Uterus (tissue), 3 donors: ENCODE measurements at regions not wholly inside any gene's neighbourhood (a gene's known extent, or its start where the extent isn't known, plus 50 kb on each side); places are given as distances from the start of the nearest gene placed in this dataset.

Experiments used
- DNase-seq, 2 donors: peaks; one replicate each; pipeline ENCODE4 v3.0.0-alpha.2; 2019 to 2020
- H3K27ac ChIP-seq, 2 donors: fragments of 200-600 bp; sonication (generic); 1 replicate in 1 of 2; 2 replicates in 1 of 2; pipeline ENCODE4 v1.5.1; 2016 to 2018
- H3K27me3 ChIP-seq, 2 donors: fragments of 200-600 bp; sonication (generic); one replicate each; pipeline ENCODE4 v1.5.1; 2018 to 2019; ENCODE audit warnings: control low read depth in 1 of 2
- H3K36me3 ChIP-seq, 2 donors: fragments of 200-600 bp; sonication (generic); one replicate each; pipeline ENCODE4 v1.5.1; 2019; ENCODE audit warnings: control low read depth in 1 of 2
- H3K4me1 ChIP-seq, 2 donors: fragments of 200-600 bp; sonication (generic); one replicate each; pipeline ENCODE4 v1.5.1; 2018 to 2019; ENCODE audit warnings: control low read depth in 1 of 2
- H3K4me3 ChIP-seq, 2 donors: fragments of 200-600 bp; sonication (generic); 1 replicate in 1 of 2; 2 replicates in 1 of 2; pipeline ENCODE4 v1.5.1; 2018 to 2019; ENCODE audit warnings: mild to moderate bottlenecking in 1 of 2
- H3K9me3 ChIP-seq, 2 donors: fragments of 200-600 bp; sonication (generic); one replicate each; pipeline ENCODE4 v1.5.1; 2019; ENCODE audit warnings: control low read depth in 1 of 2
- POLR2A ChIP-seq, 2 donors: fragments of 450-650 bp; IDR thresholded peaks; one replicate each; pipeline ENCODE4 v1.6.1; 2016; ENCODE audit warnings: antibody characterized with exemption in 2 of 2, mild to moderate bottlenecking in 1 of 2, moderate library complexity in 1 of 2
- intact Hi-C: fragments of 100-400 bp; cut with DNase I; formaldehyde crosslinking; loops from one replicate; pipeline ENCODE4 v1.15.1; 2023; ENCODE audit warnings: low total_unique reads
- TF ChIP-seq, protein P1 (sequence below), 4 experiments: fragments of 200-600 bp in 2 of 4; fragments of 450-650 bp in 2 of 4; sonication (generic) in 2 of 4; IDR thresholded peaks; one replicate each; pipeline ENCODE4 v1.5.1; 2016 to 2019; ENCODE audit warnings: antibody characterized with exemption in 4 of 4, mild to moderate bottlenecking in 2 of 4, moderate library complexity in 1 of 4
- donor health status: DM: yes; HTN: yes; CAD: no.

DNA sequence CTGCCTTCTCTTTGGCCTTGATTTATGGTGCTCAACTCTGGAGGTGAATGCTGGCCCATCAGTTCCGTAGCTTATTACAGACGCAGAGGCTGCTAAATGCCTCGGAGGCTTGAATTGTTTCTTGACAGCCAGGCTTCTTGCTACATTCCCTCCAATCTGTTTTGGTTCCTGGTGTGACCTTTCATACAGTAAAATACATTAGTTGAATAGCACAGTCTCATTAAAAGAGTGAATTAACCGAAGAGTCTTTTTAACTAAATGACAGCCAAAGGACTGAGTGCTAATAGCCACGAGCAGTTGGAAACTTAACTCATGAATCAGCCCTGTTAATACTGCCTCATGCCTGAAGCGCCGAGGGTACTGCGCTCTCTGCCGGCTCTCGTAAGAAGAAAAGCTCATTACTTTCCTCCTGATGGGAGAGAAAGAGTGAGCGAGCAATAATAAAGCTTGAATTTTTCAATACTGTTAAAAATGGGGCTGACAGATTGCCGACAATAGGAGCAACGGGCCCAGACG is 236.4 kb upstream of the GPR26 start:
- Histone ChIP-seq H3K27ac (no peak overlapping the region), H3K36me3 (no peaks in the 10 kb centered on the region), H3K27me3 (peaks cover 0 to 5% of the 10 kb centered on the region in 2 donors), H3K4me3 (no peak overlapping the region), H3K4me1 (no peaks in the 10 kb centered on the region), H3K9me3 (no peaks in the 10 kb centered on the region)
- no peak for DNase-seq
- TF ChIP-seq POLR2A (IDR thresholded peaks at IDR 0.05) = no peak
- TF ChIP-seq, protein P1, sequence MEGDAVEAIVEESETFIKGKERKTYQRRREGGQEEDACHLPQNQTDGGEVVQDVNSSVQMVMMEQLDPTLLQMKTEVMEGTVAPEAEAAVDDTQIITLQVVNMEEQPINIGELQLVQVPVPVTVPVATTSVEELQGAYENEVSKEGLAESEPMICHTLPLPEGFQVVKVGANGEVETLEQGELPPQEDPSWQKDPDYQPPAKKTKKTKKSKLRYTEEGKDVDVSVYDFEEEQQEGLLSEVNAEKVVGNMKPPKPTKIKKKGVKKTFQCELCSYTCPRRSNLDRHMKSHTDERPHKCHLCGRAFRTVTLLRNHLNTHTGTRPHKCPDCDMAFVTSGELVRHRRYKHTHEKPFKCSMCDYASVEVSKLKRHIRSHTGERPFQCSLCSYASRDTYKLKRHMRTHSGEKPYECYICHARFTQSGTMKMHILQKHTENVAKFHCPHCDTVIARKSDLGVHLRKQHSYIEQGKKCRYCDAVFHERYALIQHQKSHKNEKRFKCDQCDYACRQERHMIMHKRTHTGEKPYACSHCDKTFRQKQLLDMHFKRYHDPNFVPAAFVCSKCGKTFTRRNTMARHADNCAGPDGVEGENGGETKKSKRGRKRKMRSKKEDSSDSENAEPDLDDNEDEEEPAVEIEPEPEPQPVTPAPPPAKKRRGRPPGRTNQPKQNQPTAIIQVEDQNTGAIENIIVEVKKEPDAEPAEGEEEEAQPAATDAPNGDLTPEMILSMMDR (IDR thresholded peaks at IDR 0.05) = no peak
- intact Hi-C loops = no loop called here

DNA sequence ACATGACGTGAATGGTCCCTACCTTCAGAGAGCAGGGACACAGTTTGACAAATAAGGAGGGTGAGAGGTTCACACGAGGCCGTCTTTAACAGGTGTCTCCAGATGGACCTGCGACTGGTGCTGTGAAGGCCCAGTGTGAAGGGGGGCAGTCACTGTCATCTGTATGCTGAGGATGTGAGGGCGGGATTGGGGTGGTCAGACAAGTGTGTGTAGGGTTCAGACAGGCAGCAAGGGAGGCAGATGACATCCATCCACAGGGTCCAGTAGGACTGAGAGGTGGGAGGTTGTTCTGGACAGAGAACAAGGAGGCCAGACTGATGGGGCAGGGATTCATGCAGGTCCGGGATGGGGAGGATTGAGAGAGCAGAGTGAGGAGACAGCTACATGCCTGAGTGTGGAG is 232.6 kb upstream of the GPR26 start:
- no peak for TF ChIP-seq POLR2A (IDR thresholded peaks at IDR 0.05)
- no peak overlapping the region for H3K4me3 ChIP-seq
- no peaks in the 10 kb centered on the region for H3K9me3 ChIP-seq
- no peak for DNase-seq
- no peaks in the 10 kb centered on the region for H3K4me1 ChIP-seq
- intact Hi-C loops = no loop called here
- H3K27me3 ChIP-seq = no peaks in the 10 kb centered on the region
- H3K27ac ChIP-seq = no peak overlapping the region
- no peaks in the 10 kb centered on the region for H3K36me3 ChIP-seq

DNA sequence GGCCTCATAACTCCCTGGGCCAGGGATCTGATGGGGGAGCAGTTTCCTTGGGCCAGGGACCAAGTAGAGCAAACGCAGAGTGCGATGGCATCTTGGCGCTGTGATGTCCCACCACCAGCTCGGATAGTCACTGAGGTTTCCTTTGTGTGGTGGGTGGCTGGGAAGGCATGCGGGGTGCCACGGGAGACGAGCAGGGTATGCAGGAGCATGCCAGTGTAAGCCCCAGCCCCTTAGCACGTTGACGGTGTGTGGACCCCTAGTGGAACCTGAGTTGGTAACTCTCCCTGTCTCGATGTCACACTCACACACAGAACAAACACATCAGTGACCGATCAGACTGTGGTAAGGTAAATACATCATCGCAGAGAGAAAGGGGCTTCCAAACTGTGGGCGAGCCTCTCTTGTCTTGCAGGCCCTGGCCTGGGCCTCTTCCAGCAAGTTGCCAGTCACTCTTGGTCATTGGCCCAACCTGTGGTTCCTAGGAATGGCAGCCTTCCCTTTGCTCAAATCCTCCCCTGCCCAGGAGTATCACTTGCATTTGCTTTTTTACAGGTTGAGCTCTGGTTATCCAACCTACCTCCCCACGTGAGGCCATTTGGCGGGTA is 231.6 kb upstream of the GPR26 start:
- Histone ChIP-seq H3K4me1 (no peaks in the 10 kb centered on the region), H3K36me3 (no peaks in the 10 kb centered on the region), H3K27ac (no peak overlapping the region), H3K4me3 (no peak overlapping the region), H3K9me3 (no peaks in the 10 kb centered on the region), H3K27me3 (no peaks in the 10 kb centered on the region)
- TF ChIP-seq POLR2A (IDR thresholded peaks at IDR 0.05) = no peak
- TF ChIP-seq, protein P1 (IDR thresholded peaks at IDR 0.05) = no peak
- intact Hi-C loops = no loop called here
- no peak for DNase-seq

DNA sequence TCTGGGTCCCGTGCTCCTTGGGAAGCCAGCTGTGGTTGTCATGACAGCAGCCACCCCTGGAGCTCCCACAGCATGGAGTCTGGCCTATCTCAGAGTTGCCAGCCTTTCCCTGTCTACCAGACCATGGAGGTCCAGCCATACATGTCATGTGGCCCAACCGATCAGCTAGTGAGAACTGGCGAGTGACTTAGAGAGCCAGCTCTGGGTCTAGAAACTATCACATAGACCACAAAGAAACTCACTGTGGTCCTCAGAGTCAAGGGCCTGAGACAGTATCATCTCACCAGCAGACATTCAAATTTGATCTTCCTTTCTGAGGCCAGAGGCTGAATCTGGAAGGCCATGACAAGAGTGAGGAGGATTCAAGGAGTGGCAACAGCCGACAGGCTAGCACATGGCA is 223.3 kb upstream of the GPR26 start:
- intact Hi-C loops = no loop called here
- no peaks in the 10 kb centered on the region for H3K27me3 ChIP-seq
- H3K4me1 ChIP-seq = no peaks in the 10 kb centered on the region
- H3K27ac ChIP-seq = no peak overlapping the region
- H3K9me3 ChIP-seq = no peaks in the 10 kb centered on the region
- TF ChIP-seq, protein P1 (IDR thresholded peaks at IDR 0.05) = no peak
- no peak for TF ChIP-seq POLR2A (IDR thresholded peaks at IDR 0.05)
- no peak overlapping the region for H3K4me3 ChIP-seq
- no peaks in the 10 kb centered on the region for H3K36me3 ChIP-seq
- no peak for DNase-seq

DNA sequence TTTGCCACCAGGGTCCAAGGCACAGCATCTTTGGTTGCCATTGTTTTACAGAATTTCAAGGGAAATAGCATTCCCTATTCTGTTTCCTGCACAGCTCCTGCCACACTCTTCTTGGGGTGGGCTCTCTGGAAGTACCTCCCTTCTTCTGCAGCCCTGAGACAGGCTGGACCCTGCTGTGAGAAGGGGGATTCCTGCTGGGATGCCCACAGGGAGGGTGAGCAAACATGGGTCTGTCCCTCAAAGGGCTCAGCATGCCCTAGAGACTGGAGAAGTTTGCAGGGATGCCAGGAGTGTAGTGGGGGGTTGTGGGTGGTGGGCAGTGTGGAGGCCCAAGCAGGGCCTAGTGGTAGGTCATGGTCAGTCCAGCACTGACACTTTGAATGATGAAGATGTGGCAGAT is 222.2 kb upstream of the GPR26 start:
- Histone ChIP-seq H3K27ac (no peak overlapping the region), H3K36me3 (no peaks in the 10 kb centered on the region), H3K27me3 (no peaks in the 10 kb centered on the region), H3K4me3 (no peak overlapping the region), H3K4me1 (no peaks in the 10 kb centered on the region), H3K9me3 (no peaks in the 10 kb centered on the region)
- intact Hi-C loops = no loop called here
- no peak for DNase-seq
- TF ChIP-seq, protein P1 (IDR thresholded peaks at IDR 0.05) = no peak
- TF ChIP-seq POLR2A (IDR thresholded peaks at IDR 0.05) = no peak
